Amniotic stem cell (primary cell): ENCODE measurements at regions not wholly inside any gene's neighbourhood (a gene's known extent, or its start where the extent isn't known, plus 50 kb on each side); places are given as distances from the start of the nearest gene placed in this dataset.

Source experiments
- DNase-seq: peaks from one replicate; lab custom pipeline; 2025; lab: John Stamatoyannopoulos, UW

- DNase-seq: no peak
These were observed 58.7 kb upstream of the COMTD1 start for GRCh38 chr10:75294518-75294865.

DNA sequence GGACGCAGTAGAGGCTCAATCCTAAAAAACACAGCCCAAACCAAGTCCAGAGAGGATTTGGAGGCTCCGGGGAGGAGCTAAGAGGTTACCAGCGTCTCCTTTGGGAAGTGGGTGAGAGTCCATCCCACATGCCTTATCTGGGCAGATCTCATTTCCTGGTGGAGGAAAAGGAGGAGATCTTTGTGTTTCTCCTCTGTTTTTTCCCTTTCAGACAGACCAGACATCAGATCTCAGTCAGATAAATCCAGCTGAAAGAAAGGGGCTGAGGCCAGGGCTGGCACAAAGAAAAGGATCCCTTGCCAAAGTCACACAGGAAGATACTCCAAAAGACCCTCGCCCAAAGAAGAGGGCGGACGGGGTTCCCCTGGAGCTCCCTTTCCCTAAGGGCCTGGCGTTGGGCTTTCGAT lies 58.3 kb upstream of the COMTD1 start:
- no peak for DNase-seq

DNA sequence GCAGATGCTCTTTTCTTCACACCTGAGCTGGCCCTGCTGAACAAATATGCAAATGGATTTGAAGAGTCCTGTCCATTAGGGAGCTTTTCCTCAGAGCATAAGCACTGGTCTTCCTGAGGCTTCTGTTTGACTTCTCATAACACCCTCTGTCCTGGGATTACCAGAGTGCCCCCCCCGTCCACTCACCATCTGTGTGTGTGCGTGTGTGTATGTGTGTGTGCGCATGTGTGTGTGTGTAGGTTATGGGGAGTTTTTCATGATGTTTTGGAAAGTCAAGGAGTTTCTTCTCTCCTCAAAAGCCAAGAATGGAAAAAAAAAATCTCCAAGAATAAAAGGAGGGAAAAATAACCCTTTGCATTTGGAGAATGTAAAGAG lies 57.7 kb upstream of the COMTD1 start:
- no peak for DNase-seq

DNA sequence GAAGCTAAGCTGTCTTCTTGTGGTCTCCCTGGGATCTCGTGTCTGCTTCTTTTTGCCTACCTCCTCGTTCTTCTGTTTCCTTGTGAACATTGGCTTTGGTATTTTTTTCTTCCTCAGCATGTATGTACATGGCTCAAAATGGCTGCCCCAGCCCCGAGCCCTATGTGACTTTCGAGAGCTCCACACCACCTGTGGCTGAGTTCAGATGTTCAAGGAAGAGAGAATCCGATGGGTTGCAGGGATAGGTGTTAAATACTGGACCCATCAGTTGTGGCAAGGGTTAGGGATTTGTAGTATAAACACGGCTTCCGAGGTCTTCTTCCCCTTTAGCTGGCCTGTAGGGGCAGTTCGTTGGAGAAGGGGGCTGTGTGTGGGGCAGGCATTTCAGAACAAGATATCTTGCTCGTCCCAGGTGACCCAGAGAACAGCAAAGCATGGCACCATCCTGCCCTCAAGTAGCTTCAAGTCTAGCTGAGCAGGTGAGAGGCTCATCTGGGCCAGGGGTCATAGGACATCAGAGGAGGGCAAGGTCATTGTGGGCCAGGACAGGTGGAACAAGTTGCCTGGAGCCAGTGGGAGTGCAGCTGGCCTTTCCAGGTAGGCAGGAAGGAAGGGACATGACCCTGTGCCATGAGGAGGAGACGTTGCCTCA lies 57.2 kb upstream of the COMTD1 start:
- no peak for DNase-seq

DNA sequence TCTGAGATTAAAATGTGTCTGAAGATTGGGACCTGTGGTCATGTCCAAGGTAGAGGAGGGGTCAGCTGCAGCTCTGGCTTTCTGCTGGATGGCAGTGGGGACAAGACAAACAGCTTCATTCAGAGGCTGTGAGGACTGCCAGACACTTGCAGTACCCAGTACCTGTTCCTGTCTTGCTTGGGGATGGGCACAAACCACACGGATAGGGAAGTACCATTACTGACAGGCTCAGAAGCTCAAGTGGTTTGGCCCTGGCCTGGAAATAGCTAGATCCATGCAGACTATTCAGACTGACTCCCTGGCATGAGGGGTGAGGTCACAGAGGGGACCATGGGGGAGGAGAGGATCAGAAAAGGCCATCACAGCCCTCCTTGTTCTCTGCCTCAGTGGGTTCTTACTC lies 56.0 kb upstream of the COMTD1 start:
- DNase-seq: no peak

GRCh38 chr10:75288140-75288711 lies 52.5 kb upstream of the COMTD1 start:
- DNase-seq: no peak

- no peak for DNase-seq
These were observed 51.9 kb upstream of the COMTD1 start for GRCh38 chr10:75287697-75288096.

- no peak for DNase-seq
These were observed 51.1 kb upstream of the COMTD1 start for GRCh38 chr10:75286901-75287300.
